Caco-2 (cell line): ENCODE measurements at regions not wholly inside any gene's neighbourhood (a gene's known extent, or its start where the extent isn't known, plus 50 kb on each side); places are given as distances from the start of the nearest gene placed in this dataset.

ENCODE experiments used
- BruUV-seq: library from RNA; stranded (reverse); fragments of 400-500 nt; replicated peaks from 2 replicates; lab custom pipeline; 2021; lab: Mats Ljungman, UMichigan
- CTCF ChIA-PET: fragments of 300-600 bp; sonication (Branson Sonifier 250); formaldehyde crosslinking; loops from one replicate; lab custom pipeline; 2022; ENCODE audit warnings: antibody characterized with exemption; lab: Charles Lee
- POLR2A ChIA-PET: fragments of 300-600 bp; sonication (Branson Sonifier 250); formaldehyde crosslinking; loops from one replicate; lab custom pipeline; 2022; ENCODE audit warnings: antibody characterized with exemption; lab: Charles Lee
- DNase-seq, 2 experiments: peaks; one replicate each; pipeline versions ENCODE4 v3.0.0 to v3.0.0-alpha.2; 2020 to 2022
- H3K27me3 ChIP-seq: replicated peaks from 2 replicates; pipeline ENCODE4 v1.6.0; 2011; ENCODE audit warnings: low read length; ENCODE audit not compliant: control insufficient read depth, insufficient read depth
- H3K36me3 ChIP-seq: 2 replicates; pipeline ENCODE4 v1.5.1; 2011; ENCODE audit warnings: low read length; ENCODE audit not compliant: control insufficient read depth, insufficient read depth
- H3K4me1 ChIP-seq: fragments of 250-450 bp; sonication (Bioruptor Pico); 2 replicates; pipeline ENCODE4 v1.5.1; 2020; ENCODE audit warnings: mild to moderate bottlenecking
- H3K4me3 ChIP-seq: 2 replicates; pipeline ENCODE4 v1.5.1; 2011; ENCODE audit warnings: low read depth, mild to moderate bottlenecking, control low read depth, low read length
- H3K9me3 ChIP-seq: fragments of 250-450 bp; sonication (Bioruptor Pico); 2 replicates; pipeline ENCODE4 v1.5.1; 2020; ENCODE audit warnings: mild to moderate bottlenecking, moderate library complexity
- H3K27ac Mint-ChIP-seq: one replicate; pipeline ENCODE4 v1.8.0; 2022; ENCODE audit warnings: mixed read lengths; ENCODE audit not compliant: unreplicated experiment
- H3K27me3 Mint-ChIP-seq: one replicate; pipeline ENCODE4 v1.8.0; 2022; ENCODE audit warnings: mixed read lengths; ENCODE audit not compliant: insufficient read depth, unreplicated experiment
- H3K36me3 Mint-ChIP-seq: one replicate; pipeline ENCODE4 v1.8.0; 2022; ENCODE audit warnings: mild to moderate bottlenecking, mixed read lengths; ENCODE audit not compliant: insufficient read depth, unreplicated experiment
- H3K4me1 Mint-ChIP-seq: one replicate; pipeline ENCODE4 v1.8.0; 2022; ENCODE audit warnings: low read depth, mixed read lengths; ENCODE audit not compliant: unreplicated experiment
- H3K4me3 Mint-ChIP-seq: one replicate; pipeline ENCODE4 v1.8.0; 2022; ENCODE audit warnings: mild to moderate bottlenecking, moderate library complexity, mixed read lengths; ENCODE audit not compliant: unreplicated experiment
- H3K9me3 Mint-ChIP-seq: one replicate; pipeline ENCODE4 v1.8.0; 2022; ENCODE audit warnings: mixed read lengths; ENCODE audit not compliant: unreplicated experiment
- intact Hi-C: fragments of 100-400 bp; cut with micrococcal nuclease; formaldehyde crosslinking; loops from one replicate; pipeline ENCODE4 v1.10.0; 2022; ENCODE audit not compliant: unreplicated experiment
- TF ChIP-seq, protein P1 (sequence below), 2 experiments: fragments of 200-600 bp in 1 of 2; IDR thresholded peaks; 1 replicate in 1 of 2; 2 replicates in 1 of 2; pipeline versions ENCODE4 v1.5.1 to v1.8.0; 2011 to 2022; ENCODE audit warnings: antibody characterized with exemption in 1 of 2, control low read depth in 1 of 2, inconsistent platforms in 1 of 2, low read depth in 1 of 2, low read length in 1 of 2, mild to moderate bottlenecking in 1 of 2, moderate library complexity in 1 of 2; ENCODE audit not compliant: insufficient read depth in 1 of 2, severe bottlenecking in 1 of 2, unreplicated experiment in 1 of 2

GRCh38 chr3:29176501-29176900 is 104.4 kb upstream of the RBMS3 start:
- TF ChIP-seq, protein P1, sequence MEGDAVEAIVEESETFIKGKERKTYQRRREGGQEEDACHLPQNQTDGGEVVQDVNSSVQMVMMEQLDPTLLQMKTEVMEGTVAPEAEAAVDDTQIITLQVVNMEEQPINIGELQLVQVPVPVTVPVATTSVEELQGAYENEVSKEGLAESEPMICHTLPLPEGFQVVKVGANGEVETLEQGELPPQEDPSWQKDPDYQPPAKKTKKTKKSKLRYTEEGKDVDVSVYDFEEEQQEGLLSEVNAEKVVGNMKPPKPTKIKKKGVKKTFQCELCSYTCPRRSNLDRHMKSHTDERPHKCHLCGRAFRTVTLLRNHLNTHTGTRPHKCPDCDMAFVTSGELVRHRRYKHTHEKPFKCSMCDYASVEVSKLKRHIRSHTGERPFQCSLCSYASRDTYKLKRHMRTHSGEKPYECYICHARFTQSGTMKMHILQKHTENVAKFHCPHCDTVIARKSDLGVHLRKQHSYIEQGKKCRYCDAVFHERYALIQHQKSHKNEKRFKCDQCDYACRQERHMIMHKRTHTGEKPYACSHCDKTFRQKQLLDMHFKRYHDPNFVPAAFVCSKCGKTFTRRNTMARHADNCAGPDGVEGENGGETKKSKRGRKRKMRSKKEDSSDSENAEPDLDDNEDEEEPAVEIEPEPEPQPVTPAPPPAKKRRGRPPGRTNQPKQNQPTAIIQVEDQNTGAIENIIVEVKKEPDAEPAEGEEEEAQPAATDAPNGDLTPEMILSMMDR (IDR thresholded peaks at IDR 0.05; ENCODE audit: insufficient read depth in 1 of 2, low read depth in 1 of 2, low read length in 1 of 2, severe bottlenecking in 1 of 2, unreplicated experiment in 1 of 2) = no peak

GRCh38 chr3:29178809-29179793 is 101.8 kb upstream of the RBMS3 start:
- intact Hi-C loops = no loop called here
- Mint-ChIP-seq H3K4me1 (peaks cover 7% of the 10 kb centered on the region), H3K27me3 (no peaks in the 10 kb centered on the region), H3K4me3 (no peak overlapping the region), H3K27ac (no peak overlapping the region), H3K9me3 (peaks cover 14% of the 10 kb centered on the region), H3K36me3 (no peaks in the 10 kb centered on the region)
- TF ChIP-seq, protein P1 (IDR thresholded peaks at IDR 0.05; ENCODE audit: insufficient read depth in 1 of 2, low read depth in 1 of 2, low read length in 1 of 2, severe bottlenecking in 1 of 2, unreplicated experiment in 1 of 2) = no peak
- Histone ChIP-seq H3K9me3 (no peaks in the 10 kb centered on the region), H3K4me3 (no peak overlapping the region), H3K36me3 (no peaks in the 10 kb centered on the region), H3K27me3 (no peaks in the 10 kb centered on the region), H3K4me1 (peaks cover 11% of the 10 kb centered on the region; the same call in 1 of the 2 replicates)
- ChIA-PET CTCF (no interaction called here), POLR2A (no interaction called here)
- no peak for DNase-seq
- BruUV-seq = no TSS peak

More at GRCh38 chr3:29176501-29176900, 104.4 kb upstream of the RBMS3 start:
- H3K9me3 ChIP-seq = no peaks in the 10 kb centered on the region
- H3K4me3 ChIP-seq = no peak overlapping the region
- ChIA-PET CTCF (no interaction called here), POLR2A (no interaction called here)
- intact Hi-C loops = no loop called here
- H3K4me3 Mint-ChIP-seq = no peak overlapping the region
- no peaks in the 10 kb centered on the region for H3K36me3 ChIP-seq
- H3K4me1 Mint-ChIP-seq = peaks cover 12% of the 10 kb centered on the region
- H3K27me3 ChIP-seq = no peaks in the 10 kb centered on the region
- no peak for DNase-seq
- peaks cover 14% of the 10 kb centered on the region for H3K9me3 Mint-ChIP-seq
- no peaks in the 10 kb centered on the region for H3K27me3 Mint-ChIP-seq
- peaks cover 16% of the 10 kb centered on the region; the same call in 1 of the 2 replicates for H3K4me1 ChIP-seq
- no peaks in the 10 kb centered on the region for H3K36me3 Mint-ChIP-seq
- no peak overlapping the region for H3K27ac Mint-ChIP-seq
- BruUV-seq = no TSS peak

DNA sequence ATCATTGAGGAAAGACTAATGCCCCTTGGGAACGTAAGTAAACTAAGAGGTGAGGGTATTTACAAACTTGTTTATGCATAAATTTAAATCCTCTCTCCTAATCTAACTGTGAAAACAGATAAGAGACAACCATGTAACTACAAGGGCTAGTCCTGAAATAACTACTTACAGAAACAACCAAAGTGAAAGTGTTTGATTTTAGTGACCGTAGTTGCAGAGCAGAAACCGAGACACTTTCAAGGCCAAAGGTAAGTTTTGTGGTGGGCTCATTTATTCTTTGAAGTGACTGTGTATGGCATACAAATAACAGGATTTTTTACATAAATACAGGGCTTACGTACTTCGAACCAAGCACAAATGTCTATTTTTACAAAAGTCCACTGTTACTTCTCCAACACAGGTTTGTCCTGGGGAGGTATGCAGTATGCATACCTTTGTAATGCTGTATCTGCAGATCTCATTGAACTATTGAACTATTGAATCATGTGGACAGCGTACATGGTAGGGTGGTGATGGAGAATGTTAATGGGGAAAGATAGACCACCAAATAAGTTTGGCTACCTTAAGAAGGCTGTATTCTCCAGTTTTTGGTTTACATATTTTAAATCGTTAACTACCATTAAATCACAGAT is 99.6 kb upstream of the RBMS3 start:
- Histone ChIP-seq H3K4me1 (peaks cover 4% of the 10 kb centered on the region; the same call in 1 of the 2 replicates), H3K36me3 (no peaks in the 10 kb centered on the region), H3K4me3 (no peak overlapping the region), H3K9me3 (no peaks in the 10 kb centered on the region), H3K27me3 (no peaks in the 10 kb centered on the region)
- no peaks in the 10 kb centered on the region for H3K27me3 Mint-ChIP-seq
- no TSS peak for BruUV-seq
- TF ChIP-seq, protein P1 (IDR thresholded peaks at IDR 0.05; ENCODE audit: insufficient read depth in 1 of 2, low read depth in 1 of 2, low read length in 1 of 2, severe bottlenecking in 1 of 2, unreplicated experiment in 1 of 2) = no peak
- H3K36me3 Mint-ChIP-seq = no peaks in the 10 kb centered on the region
- no peak for DNase-seq
- peaks cover 5% of the 10 kb centered on the region for H3K4me1 Mint-ChIP-seq
- no peak overlapping the region for H3K4me3 Mint-ChIP-seq
- ChIA-PET POLR2A (no interaction called here), CTCF (no interaction called here)
- intact Hi-C loops = no loop called here
- peaks cover 14% of the 10 kb centered on the region for H3K9me3 Mint-ChIP-seq
- H3K27ac Mint-ChIP-seq = no peak overlapping the region
